Suprapubic skin (tissue), 4 donors: ENCODE measurements at regions not wholly inside any gene's neighbourhood (a gene's known extent, or its start where the extent isn't known, plus 50 kb on each side); places are given as distances from the start of the nearest gene placed in this dataset.

ENCODE experiments used
- CTCF ChIP-seq, 2 donors: fragments of 200-600 bp in 1 of 2; fragments of 450-650 bp in 1 of 2; sonication (generic) in 1 of 2; IDR thresholded peaks; one replicate each; pipeline ENCODE4 v1.5.1; 2016 to 2019; ENCODE audit warnings: antibody characterized with exemption in 2 of 2, mild to moderate bottlenecking in 1 of 2, moderate library complexity in 1 of 2
- POLR2A ChIP-seq, 2 donors: fragments of 450-650 bp; IDR thresholded peaks; one replicate each; pipeline ENCODE4 v1.6.1; 2017; ENCODE audit warnings: antibody characterized with exemption in 2 of 2, mild to moderate bottlenecking in 2 of 2, moderate library complexity in 2 of 2
- POLR2AphosphoS5 ChIP-seq, 3 donors: sonication (generic); formaldehyde crosslinking; IDR thresholded peaks; one replicate each; pipeline ENCODE4 v1.6.1; 2017; ENCODE audit warnings: antibody characterized with exemption in 3 of 3

DNA sequence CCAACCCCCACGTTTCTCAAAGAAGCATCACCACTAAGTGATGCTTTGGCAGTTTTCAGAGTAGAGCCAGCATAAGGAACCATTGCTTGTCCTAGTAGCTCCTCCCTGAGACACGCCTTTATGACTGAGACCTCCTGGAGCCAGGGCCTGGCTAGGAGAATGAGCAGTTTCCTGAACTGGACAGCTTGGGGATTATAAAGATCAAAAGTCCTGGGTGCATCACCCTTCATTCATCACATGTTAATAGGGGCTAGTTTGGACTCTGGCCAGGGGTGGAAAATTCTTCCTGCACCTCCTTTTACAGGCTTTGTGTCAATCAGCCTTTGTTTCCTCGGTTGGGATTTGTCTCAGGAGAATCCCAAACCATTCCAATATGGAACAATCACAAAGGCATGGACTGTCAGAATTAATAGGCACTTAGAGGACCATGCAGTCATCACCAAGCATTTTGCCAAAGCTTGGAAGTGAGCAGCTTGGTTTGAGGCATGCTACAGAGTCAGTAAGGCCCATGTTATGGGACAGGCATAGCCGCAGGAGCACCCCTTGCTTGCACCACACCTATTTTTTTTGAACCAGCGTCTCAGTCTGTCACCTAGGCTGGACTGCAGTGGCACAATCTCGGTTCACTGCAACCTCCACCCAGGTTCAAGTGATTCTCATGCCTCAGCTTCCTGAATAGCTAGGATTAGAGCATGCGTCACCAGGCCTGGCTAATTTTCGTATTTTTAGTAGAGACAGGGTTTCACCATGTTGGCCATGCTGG lies 64.9 kb upstream of the TGM3 start:
- TF ChIP-seq CTCF (IDR thresholded peaks at IDR 0.05) = no peak
- TF ChIP-seq POLR2A (IDR thresholded peaks at IDR 0.05) = no peak
- TF ChIP-seq POLR2AphosphoS5 (IDR thresholded peaks at IDR 0.05) = no peak
